Stimulated activated CD8-positive, alpha-beta memory T cell treated with anti-CD3 and anti-CD28 coated beads, Interleukin-7, amount 100 ng/mL, for 48 hours (primary cell): ENCODE measurements at regions not wholly inside any gene's neighbourhood (a gene's known extent, or its start where the extent isn't known, plus 50 kb on each side); places are given as distances from the start of the nearest gene placed in this dataset.

ENCODE experiments used
- DNase-seq, 2 donors: peaks; one replicate each; pipeline ENCODE4 v3.0.0-alpha.2; 2020; ENCODE audit warnings: low read depth in 1 of 2; ENCODE audit errors: extremely low read depth in 1 of 2

DNA sequence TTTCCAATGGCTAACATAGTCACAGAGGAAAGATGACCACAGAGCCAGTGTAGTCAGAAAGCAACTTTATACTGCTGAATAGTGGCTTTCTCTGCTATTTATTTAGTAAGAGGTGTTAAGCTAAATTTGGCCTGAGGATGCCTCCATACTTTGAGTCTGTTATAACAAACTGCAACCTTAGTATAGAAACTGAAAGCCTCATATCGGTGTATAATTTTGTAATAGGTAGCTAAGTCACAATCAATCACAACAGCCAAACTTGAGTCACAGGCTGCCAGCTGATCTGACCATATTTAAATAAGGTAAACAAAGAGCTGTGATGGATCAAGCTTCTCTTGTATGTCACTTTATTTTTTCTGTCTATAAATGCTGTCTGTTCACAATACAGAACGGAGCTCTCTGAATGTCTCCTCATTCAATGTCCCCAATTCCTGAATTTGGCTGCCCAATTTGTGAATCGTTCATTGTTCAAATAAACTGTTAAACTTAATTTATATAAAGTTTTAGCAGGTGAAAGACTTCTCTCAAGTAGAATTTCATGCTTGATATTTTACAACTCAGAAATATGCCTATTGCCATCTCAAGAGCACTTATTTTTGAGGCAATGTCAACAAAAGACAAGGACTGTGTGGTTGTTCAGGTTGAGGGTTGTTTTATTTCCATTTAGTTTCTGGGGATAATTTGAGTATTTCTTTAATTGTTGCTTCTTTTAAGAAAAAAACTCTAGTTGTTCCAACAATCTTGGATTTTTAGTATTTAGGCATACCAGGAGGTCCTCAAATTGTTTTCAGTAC lies 339.7 kb upstream of the B3GALT2 start:
- no peak for DNase-seq

- DNase-seq, result no peak
These were observed 339.0 kb upstream of the B3GALT2 start for GRCh38 chr1:193525411-193525810.

- DNase-seq, result no peak
These were observed 338.2 kb upstream of the B3GALT2 start for GRCh38 chr1:193524616-193525015.

GRCh38 chr1:193524021-193524420 lies 337.6 kb upstream of the B3GALT2 start:
- DNase-seq, result no peak

GRCh38 chr1:193520472-193520871 lies 334.1 kb upstream of the B3GALT2 start:
- no peak for DNase-seq

- DNase-seq, result no peak
These were observed 333.5 kb upstream of the B3GALT2 start for GRCh38 chr1:193519922-193520321.

- DNase-seq, result no peak
These were observed 330.5 kb upstream of the B3GALT2 start for GRCh38 chr1:193516755-193517388.

GRCh38 chr1:193514397-193514796 lies 328.0 kb upstream of the B3GALT2 start:
- DNase-seq, result no peak

DNA sequence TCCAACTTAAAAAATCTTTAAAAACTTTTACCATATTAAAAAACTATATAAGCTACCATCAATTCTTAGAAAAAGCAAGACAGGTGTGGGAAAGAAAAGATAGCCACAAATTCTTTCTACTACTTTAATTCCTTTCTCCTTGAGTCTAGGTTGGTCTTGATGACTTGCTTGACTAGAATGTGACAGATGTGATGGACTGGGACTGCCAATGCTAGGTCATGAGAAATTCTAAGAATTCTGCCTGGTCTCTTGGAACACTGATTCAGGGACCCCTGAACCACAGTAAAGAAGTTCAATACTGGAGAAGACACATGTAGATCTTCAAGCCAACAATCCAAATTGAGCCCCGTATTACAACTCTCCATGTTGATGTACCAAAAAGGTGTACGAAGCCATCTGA lies 326.6 kb upstream of the B3GALT2 start:
- no peak for DNase-seq

GRCh38 chr1:193504920-193505319 lies 318.5 kb upstream of the B3GALT2 start:
- DNase-seq, result no peak

GRCh38 chr1:193498088-193498655 lies 311.8 kb upstream of the B3GALT2 start:
- no peak for DNase-seq

DNA sequence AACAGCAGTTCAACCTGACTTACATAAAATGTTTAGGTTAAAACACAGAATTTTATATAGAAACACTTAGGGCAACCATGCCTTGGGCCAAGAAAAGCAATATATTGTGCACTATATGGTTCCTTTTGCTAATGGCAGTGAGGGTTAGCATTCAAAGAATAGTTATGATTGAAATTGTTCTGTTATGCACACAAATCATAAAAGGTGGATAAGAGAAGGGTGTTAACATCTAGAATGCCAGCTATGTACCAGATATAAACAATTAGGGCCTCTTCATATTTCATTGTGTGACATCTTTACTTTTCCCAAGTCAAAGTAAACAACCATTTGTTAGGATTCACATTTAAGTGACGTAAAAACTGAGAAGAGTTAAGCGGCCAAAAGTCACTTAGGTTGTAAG lies 308.0 kb upstream of the B3GALT2 start:
- no peak for DNase-seq

GRCh38 chr1:193489191-193489590 lies 302.8 kb upstream of the B3GALT2 start:
- DNase-seq, result no peak

- no peak for DNase-seq
These were observed 301.3 kb upstream of the B3GALT2 start for GRCh38 chr1:193487722-193488121.

GRCh38 chr1:193486671-193487229 lies 300.3 kb upstream of the B3GALT2 start:
- no peak for DNase-seq

DNA sequence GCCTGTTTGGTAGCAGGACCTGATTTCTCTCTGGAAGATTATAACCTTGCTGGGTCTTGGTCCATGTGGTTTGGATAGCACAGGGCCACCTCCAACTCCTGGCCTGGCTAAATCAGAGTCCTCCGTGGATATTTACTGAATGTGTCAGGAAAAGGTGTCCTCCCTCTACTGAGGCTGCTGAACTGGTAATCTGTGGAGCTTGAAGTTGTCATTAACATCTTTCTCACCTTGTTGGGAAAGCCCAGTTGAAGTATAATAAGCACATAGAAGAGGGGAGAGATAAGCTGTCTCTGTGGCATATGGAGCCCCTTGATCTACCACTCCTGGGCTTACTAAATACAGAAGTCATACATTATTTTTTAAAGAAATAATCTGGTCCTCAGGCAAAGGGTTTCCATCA lies 294.3 kb upstream of the B3GALT2 start:
- no peak for DNase-seq

- DNase-seq, result peak; percentile 19 to 21
These were observed 292.8 kb upstream of the B3GALT2 start for GRCh38 chr1:193479187-193479586.

DNA sequence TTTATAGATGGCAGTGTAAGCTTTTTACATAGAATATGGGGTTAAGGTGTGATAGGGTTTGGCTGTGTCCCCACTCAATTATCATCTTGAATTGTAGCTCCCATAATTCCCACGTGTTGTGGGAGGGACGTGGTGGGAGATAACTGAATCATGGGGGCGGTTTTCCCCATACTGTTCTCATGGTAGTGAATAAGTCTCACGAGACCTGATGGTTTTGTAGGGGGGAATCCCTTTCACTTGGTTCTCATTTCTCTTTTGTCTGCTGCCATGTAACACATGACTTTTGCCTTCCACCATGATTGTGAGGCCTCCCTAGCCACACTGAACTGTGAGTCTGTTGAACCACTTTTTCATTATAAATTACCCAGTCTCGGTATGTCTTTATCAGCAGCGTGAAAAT lies 290.3 kb upstream of the B3GALT2 start:
- no peak for DNase-seq

- no peak for DNase-seq
These were observed 287.5 kb upstream of the B3GALT2 start for GRCh38 chr1:193473932-193474331.

- DNase-seq, result no peak
These were observed 286.5 kb upstream of the B3GALT2 start for GRCh38 chr1:193472838-193473398.

DNA sequence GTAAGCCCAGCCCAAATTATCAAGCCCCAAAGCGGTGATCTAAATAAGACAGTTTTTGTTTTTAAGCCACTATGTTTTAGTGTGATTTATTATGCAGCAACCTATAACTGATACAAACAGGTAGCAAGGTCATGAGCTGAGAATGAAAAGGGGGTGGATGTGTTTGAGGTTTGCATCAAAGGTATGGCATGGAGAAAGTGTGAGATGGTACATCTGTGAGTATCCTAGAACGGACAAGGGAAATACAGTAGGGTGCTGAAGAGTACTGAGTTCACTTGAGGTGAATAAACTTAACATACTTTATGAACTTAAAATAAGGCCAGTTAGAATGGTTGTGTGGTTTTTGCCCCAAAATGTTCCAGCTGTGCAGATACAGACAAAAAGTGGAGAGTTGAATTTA lies 286.0 kb upstream of the B3GALT2 start:
- DNase-seq, result no peak

DNA sequence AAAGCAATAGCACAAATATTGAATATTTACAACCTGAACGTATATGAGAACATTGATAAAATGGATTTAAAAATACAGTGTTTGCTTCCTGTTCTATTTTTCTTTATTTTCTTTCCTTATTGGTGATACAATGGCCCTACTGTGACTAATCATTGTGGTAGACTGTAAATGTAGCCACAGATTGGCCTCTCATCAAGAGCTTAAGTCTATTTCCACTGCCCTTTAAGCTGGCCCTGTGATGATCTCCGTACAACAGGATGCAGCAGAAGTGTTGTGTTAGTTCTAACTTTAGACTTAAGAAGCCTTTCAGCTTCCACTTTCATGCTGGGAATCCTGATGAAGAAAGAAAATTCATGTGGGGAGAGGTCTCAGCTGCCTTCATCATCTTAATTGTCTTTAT lies 285.6 kb upstream of the B3GALT2 start:
- no peak for DNase-seq
